ENCODE measurements at regions not wholly inside any gene's neighbourhood (a gene's known extent, or its start where the extent isn't known, plus 50 kb on each side); places are given as distances from the start of the nearest gene placed in this dataset.

GRCh38 chr4:11970754-11971153 is 542.1 kb upstream of the HS3ST1 start:
- CTCF ChIA-PET = no interaction called here
- no peaks in the 10 kb centered on the region for H3K27me3 ChIP-seq (ENCODE audit: control insufficient read depth in 1 of 2, insufficient read depth in 2 of 2, low read length in 2 of 2)
- no peaks in the 10 kb centered on the region for H3K4me1 ChIP-seq (ENCODE audit: insufficient read depth, low read length)
- no peaks in the 10 kb centered on the region for H3K4me1 Mint-ChIP-seq (ENCODE audit: low read depth)
- ATAC-seq (ENCODE audit: poor library complexity) (no peak), DNase-seq (no peak)
- no peak overlapping the region for H3K27ac ChIP-seq (ENCODE audit: low read depth in 1 of 2, low read length in 2 of 2)
- TF ChIP-seq, protein P1, sequence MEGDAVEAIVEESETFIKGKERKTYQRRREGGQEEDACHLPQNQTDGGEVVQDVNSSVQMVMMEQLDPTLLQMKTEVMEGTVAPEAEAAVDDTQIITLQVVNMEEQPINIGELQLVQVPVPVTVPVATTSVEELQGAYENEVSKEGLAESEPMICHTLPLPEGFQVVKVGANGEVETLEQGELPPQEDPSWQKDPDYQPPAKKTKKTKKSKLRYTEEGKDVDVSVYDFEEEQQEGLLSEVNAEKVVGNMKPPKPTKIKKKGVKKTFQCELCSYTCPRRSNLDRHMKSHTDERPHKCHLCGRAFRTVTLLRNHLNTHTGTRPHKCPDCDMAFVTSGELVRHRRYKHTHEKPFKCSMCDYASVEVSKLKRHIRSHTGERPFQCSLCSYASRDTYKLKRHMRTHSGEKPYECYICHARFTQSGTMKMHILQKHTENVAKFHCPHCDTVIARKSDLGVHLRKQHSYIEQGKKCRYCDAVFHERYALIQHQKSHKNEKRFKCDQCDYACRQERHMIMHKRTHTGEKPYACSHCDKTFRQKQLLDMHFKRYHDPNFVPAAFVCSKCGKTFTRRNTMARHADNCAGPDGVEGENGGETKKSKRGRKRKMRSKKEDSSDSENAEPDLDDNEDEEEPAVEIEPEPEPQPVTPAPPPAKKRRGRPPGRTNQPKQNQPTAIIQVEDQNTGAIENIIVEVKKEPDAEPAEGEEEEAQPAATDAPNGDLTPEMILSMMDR (IDR thresholded peaks at IDR 0.05) = no peak
- H3K9me3 Mint-ChIP-seq = peaks cover 2% of the 10 kb centered on the region
- H3K27ac Mint-ChIP-seq = no peak overlapping the region
- H3K4me3 ChIP-seq (ENCODE audit: low read length) = no peak overlapping the region
- POLR2A ChIA-PET = no interaction called here
- no peaks in the 10 kb centered on the region for H3K27me3 Mint-ChIP-seq
- no peak overlapping the region for H3K4me3 Mint-ChIP-seq
- H3K36me3 Mint-ChIP-seq (ENCODE audit: low read depth) = no peaks in the 10 kb centered on the region
- no peaks in the 10 kb centered on the region for H3K9me3 ChIP-seq (ENCODE audit: control insufficient read depth in 1 of 2, insufficient read depth in 1 of 2, low read length in 2 of 2)
- no peaks in the 10 kb centered on the region for H3K36me3 ChIP-seq (ENCODE audit: insufficient read depth, low read length)
- intact Hi-C loops (cut with DNase I, micrococcal nuclease) = no loop called here

- H3K4me1 ChIP-seq (ENCODE audit: insufficient read depth, low read length) = no peaks in the 10 kb centered on the region
- no peak overlapping the region for H3K27ac ChIP-seq (ENCODE audit: low read depth in 1 of 2, low read length in 2 of 2)
- ChIA-PET POLR2A (no interaction called here), CTCF (no interaction called here)
- no peak for DNase-seq
- TF ChIP-seq, protein P1 (IDR thresholded peaks at IDR 0.05) = no peak
- no peaks in the 10 kb centered on the region for H3K9me3 ChIP-seq (ENCODE audit: control insufficient read depth in 1 of 2, insufficient read depth in 1 of 2, low read length in 2 of 2)
- Mint-ChIP-seq H3K9me3 (peaks cover 5% of the 10 kb centered on the region), H3K4me1 (ENCODE audit: low read depth) (no peaks in the 10 kb centered on the region), H3K4me3 (no peak overlapping the region), H3K27me3 (no peaks in the 10 kb centered on the region), H3K36me3 (ENCODE audit: low read depth) (no peaks in the 10 kb centered on the region), H3K27ac (no peak overlapping the region)
- H3K4me3 ChIP-seq (ENCODE audit: low read length) = no peak overlapping the region
- H3K27me3 ChIP-seq (ENCODE audit: control insufficient read depth in 1 of 2, insufficient read depth in 2 of 2, low read length in 2 of 2) = no peaks in the 10 kb centered on the region
- intact Hi-C loops (cut with DNase I, micrococcal nuclease) = no loop called here
- no peaks in the 10 kb centered on the region for H3K36me3 ChIP-seq (ENCODE audit: insufficient read depth, low read length)
- no peak for ATAC-seq (ENCODE audit: poor library complexity)
Observed at GRCh38 chr4:11966782-11967181, 538.1 kb upstream of the HS3ST1 start.

DNA sequence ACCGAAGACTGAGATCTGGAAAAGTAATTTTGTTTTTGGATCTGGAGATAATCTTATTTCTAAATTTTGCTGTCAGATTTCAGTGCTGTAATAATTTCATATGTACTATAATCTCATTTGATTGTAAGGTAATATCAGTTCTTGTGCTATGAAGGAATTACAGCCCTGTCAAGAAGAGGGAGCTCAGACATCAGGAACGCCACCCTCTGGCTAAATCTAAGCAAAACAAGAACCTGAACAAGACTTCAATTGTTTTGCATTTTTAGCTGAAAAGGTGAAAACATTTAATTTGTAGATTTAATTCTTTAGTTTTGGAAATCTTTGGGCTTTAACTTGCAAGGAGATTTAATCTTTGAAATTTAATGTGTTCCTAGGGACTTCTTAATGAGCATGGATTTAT is 525.4 kb upstream of the HS3ST1 start:
- Mint-ChIP-seq H3K4me3 (no peak overlapping the region), H3K9me3 (no peaks in the 10 kb centered on the region), H3K4me1 (ENCODE audit: low read depth) (no peaks in the 10 kb centered on the region), H3K27me3 (no peaks in the 10 kb centered on the region), H3K27ac (no peak overlapping the region), H3K36me3 (ENCODE audit: low read depth) (no peaks in the 10 kb centered on the region)
- no peaks in the 10 kb centered on the region for H3K27me3 ChIP-seq (ENCODE audit: control insufficient read depth in 1 of 2, insufficient read depth in 2 of 2, low read length in 2 of 2)
- no peaks in the 10 kb centered on the region for H3K9me3 ChIP-seq (ENCODE audit: control insufficient read depth in 1 of 2, insufficient read depth in 1 of 2, low read length in 2 of 2)
- no peaks in the 10 kb centered on the region for H3K36me3 ChIP-seq (ENCODE audit: insufficient read depth, low read length)
- H3K4me1 ChIP-seq (ENCODE audit: insufficient read depth, low read length) = no peaks in the 10 kb centered on the region
- CTCF ChIA-PET = no interaction called here
- ATAC-seq (ENCODE audit: poor library complexity) (no peak), DNase-seq (no peak)
- POLR2A ChIA-PET = no interaction called here
- intact Hi-C loops (cut with DNase I, micrococcal nuclease) = no loop called here
- no peak overlapping the region for H3K27ac ChIP-seq (ENCODE audit: low read depth in 1 of 2, low read length in 2 of 2)
- H3K4me3 ChIP-seq (ENCODE audit: low read length) = no peak overlapping the region
- TF ChIP-seq, protein P1 (IDR thresholded peaks at IDR 0.05) = no peak
